AG04450 (cell line): ENCODE measurements at regions not wholly inside any gene's neighbourhood (a gene's known extent, or its start where the extent isn't known, plus 50 kb on each side); places are given as distances from the start of the nearest gene placed in this dataset.

ENCODE experiments used
- CTCF ChIA-PET: fragments of 300-600, 350-600 bp; formaldehyde crosslinking; extraction: SDS; loops from one replicate; lab custom pipeline; 2022; ENCODE audit warnings: antibody characterized with exemption, inconsistent platforms; lab: Charles Lee
- POLR2A ChIA-PET: fragments of 350-600 bp; formaldehyde crosslinking; extraction: SDS; loops from one replicate; lab custom pipeline; 2021; ENCODE audit warnings: antibody characterized with exemption, inconsistent platforms; lab: Yijun Ruan, JAX
- DNase-seq: peaks from one replicate; pipeline ENCODE4 v3.0.0-alpha.2; 2011; ENCODE audit warnings: low read depth, low spot score
- H3K27ac ChIP-seq: one replicate; pipeline ENCODE4 v1.5.1; 2012; ENCODE audit warnings: low read depth, low read length, control low read depth
- H3K27me3 ChIP-seq: one replicate; pipeline ENCODE4 v1.6.0; 2012; ENCODE audit warnings: low read length; ENCODE audit not compliant: control insufficient read depth, insufficient read depth
- H3K4me3 ChIP-seq: 2 replicates; pipeline ENCODE4 v1.5.1; 2011; ENCODE audit warnings: mild to moderate bottlenecking, low read depth, low read length, control low read depth
- H3K9me3 ChIP-seq: 2 replicates; pipeline ENCODE4 v1.5.1; 2012; ENCODE audit warnings: low read length; ENCODE audit not compliant: control insufficient read depth, insufficient read depth
- CTCF ChIP-seq: IDR thresholded peaks from 2 replicates; pipeline ENCODE4 v1.5.1; 2011; ENCODE audit warnings: low read depth, low read length, control low read depth, inconsistent platforms

- Histone ChIP-seq H3K27ac (no peak overlapping the region), H3K27me3 (no peaks in the 10 kb centered on the region), H3K9me3 (no peaks in the 10 kb centered on the region), H3K4me3 (no peak overlapping the region)
- CTCF ChIA-PET = no interaction called here
- POLR2A ChIA-PET = no interaction called here
- no peak for DNase-seq
- TF ChIP-seq CTCF = no peak
Observed at GRCh38 chr1:169005776-169006175, 100.7 kb upstream of the ATP1B1 start.

GRCh38 chr1:169009666-169010065 is 96.8 kb upstream of the ATP1B1 start:
- no peak for DNase-seq

GRCh38 chr1:169012416-169012815 is 94.1 kb upstream of the ATP1B1 start:
- no peak for DNase-seq
- ChIA-PET CTCF (no interaction called here), POLR2A (no interaction called here)
- Histone ChIP-seq H3K4me3 (no peak overlapping the region), H3K9me3 (no peaks in the 10 kb centered on the region), H3K27me3 (no peaks in the 10 kb centered on the region), H3K27ac (no peak overlapping the region)
- no peak for TF ChIP-seq CTCF

More at GRCh38 chr1:169009666-169010065, 96.8 kb upstream of the ATP1B1 start:
- ChIA-PET POLR2A (no interaction called here), CTCF (no interaction called here)
- H3K27me3 ChIP-seq = no peaks in the 10 kb centered on the region
- H3K4me3 ChIP-seq = no peak overlapping the region
- TF ChIP-seq CTCF = no peak
- H3K27ac ChIP-seq = no peak overlapping the region
- H3K9me3 ChIP-seq = no peaks in the 10 kb centered on the region

GRCh38 chr1:169013821-169014220 is 92.7 kb upstream of the ATP1B1 start:
- ChIA-PET POLR2A (no interaction called here), CTCF (no interaction called here)
- Histone ChIP-seq H3K27me3 (no peaks in the 10 kb centered on the region), H3K9me3 (no peaks in the 10 kb centered on the region), H3K4me3 (no peak overlapping the region), H3K27ac (no peak overlapping the region)
- no peak for DNase-seq
- no peak for TF ChIP-seq CTCF

- TF ChIP-seq CTCF = no peak
- Histone ChIP-seq H3K4me3 (no peak overlapping the region), H3K9me3 (no peaks in the 10 kb centered on the region), H3K27me3 (no peaks in the 10 kb centered on the region), H3K27ac (no peak overlapping the region)
- ChIA-PET CTCF (no interaction called here), POLR2A (no interaction called here)
- no peak for DNase-seq
Observed at GRCh38 chr1:169015464-169015863, 91.0 kb upstream of the ATP1B1 start.
